ENCODE measurements at regions not wholly inside any gene's neighbourhood (a gene's known extent, or its start where the extent isn't known, plus 50 kb on each side); places are given as distances from the start of the nearest gene placed in this dataset.

DNA sequence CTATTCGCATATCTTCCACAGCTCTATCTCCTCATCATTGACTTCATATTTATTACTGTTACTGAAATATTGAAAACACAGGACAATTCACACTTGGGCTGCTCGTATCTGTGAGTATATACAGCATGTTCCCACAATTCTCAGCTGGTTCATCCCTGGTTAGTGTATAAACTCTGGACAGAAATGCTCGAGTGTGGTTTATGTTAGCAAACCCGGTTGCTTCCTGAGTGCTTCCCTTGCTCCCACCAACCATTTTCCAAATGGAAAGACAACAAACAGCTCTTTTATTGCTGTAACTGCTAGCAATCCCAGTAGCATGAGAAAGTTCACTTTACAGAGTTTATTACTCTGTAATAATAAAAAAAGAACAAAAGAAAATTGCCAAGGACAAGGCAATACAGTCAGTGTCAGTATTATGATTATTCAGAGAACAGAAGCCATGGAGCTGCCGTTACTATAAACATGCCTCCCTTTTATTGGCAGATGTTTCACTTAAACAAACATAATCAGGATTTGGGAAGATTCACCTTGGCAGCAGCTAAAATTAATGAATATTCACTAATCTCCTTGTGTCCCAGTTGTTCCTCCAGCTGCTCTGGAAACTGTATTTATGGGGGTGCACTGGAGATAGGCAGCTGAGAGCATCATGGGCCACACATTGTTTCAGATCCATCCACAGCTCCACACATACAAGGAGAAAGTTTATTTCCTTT lies 134.1 kb upstream of the GUCY1A1 start:
- H3K27me3 ChIP-seq (ENCODE audit: insufficient read depth, low read length), result no peaks in the 10 kb centered on the region
- no peak overlapping the region for H3K27ac ChIP-seq (ENCODE audit: low read depth, low read length)
- no peaks in the 10 kb centered on the region for H3K79me2 ChIP-seq (ENCODE audit: control insufficient read depth, insufficient read depth, low read length, unreplicated experiment)
- no peak overlapping the region for H3K4me3 ChIP-seq (ENCODE audit: low read depth, low read length)
- H2AFZ ChIP-seq (ENCODE audit: low read length, unreplicated experiment), result no peak overlapping the region
- no peaks in the 10 kb centered on the region for H3K36me3 ChIP-seq (ENCODE audit: insufficient read depth, low read length)
- no peaks in the 10 kb centered on the region for H3K4me1 ChIP-seq (ENCODE audit: control insufficient read depth, insufficient read depth, low read length, unreplicated experiment)

DNA sequence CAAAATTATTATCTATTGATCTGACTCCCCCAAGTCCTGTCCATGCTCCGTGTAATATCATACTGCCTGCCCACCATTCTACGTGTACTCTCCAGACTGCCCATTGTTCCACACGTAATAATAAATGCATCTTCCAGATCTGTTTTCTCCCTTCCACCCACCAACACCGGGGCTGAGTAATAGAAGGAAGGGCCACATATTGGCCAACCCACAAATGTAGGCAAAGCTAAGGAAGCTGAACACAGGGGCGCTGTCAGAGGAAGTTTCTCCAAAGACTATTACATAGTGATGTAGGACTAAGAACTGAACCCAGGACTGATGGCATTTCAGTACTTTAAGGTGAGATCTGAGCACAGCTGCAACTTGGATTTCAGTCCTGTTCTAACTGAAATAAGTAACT lies 135.8 kb upstream of the GUCY1A1 start:
- Histone ChIP-seq H3K27me3 (ENCODE audit: insufficient read depth, low read length) (no peaks in the 10 kb centered on the region), H3K4me3 (ENCODE audit: low read depth, low read length) (no peak overlapping the region), H3K27ac (ENCODE audit: low read depth, low read length) (no peak overlapping the region), H3K4me1 (ENCODE audit: control insufficient read depth, insufficient read depth, low read length, unreplicated experiment) (no peaks in the 10 kb centered on the region), H2AFZ (ENCODE audit: low read length, unreplicated experiment) (no peak overlapping the region), H3K79me2 (ENCODE audit: control insufficient read depth, insufficient read depth, low read length, unreplicated experiment) (no peaks in the 10 kb centered on the region), H3K36me3 (ENCODE audit: insufficient read depth, low read length) (no peaks in the 10 kb centered on the region)

DNA sequence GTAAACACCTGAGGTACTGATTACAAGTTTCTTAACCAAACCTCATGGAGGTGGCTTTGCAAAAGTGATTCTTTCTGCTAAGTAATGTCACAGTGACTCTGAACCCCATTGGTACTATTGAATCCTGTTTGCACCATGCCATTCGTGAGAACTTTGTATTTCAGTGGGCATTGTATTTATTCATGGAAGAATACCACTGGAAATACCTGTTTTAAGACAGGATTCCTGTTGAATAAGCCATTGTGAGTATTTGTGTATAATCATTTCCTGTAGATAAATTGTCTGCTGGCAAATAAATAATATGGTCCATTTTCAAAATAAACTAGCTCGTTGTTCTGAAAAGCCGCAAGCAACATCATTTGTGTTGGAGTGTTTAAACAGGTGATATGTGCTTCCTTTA lies 136.4 kb upstream of the GUCY1A1 start:
- H3K79me2 ChIP-seq (ENCODE audit: control insufficient read depth, insufficient read depth, low read length, unreplicated experiment), result no peaks in the 10 kb centered on the region
- H2AFZ ChIP-seq (ENCODE audit: low read length, unreplicated experiment), result no peak overlapping the region
- no peak overlapping the region for H3K4me3 ChIP-seq (ENCODE audit: low read depth, low read length)
- no peak overlapping the region for H3K27ac ChIP-seq (ENCODE audit: low read depth, low read length)
- no peaks in the 10 kb centered on the region for H3K27me3 ChIP-seq (ENCODE audit: insufficient read depth, low read length)
- no peaks in the 10 kb centered on the region for H3K4me1 ChIP-seq (ENCODE audit: control insufficient read depth, insufficient read depth, low read length, unreplicated experiment)
- no peaks in the 10 kb centered on the region for H3K36me3 ChIP-seq (ENCODE audit: insufficient read depth, low read length)

DNA sequence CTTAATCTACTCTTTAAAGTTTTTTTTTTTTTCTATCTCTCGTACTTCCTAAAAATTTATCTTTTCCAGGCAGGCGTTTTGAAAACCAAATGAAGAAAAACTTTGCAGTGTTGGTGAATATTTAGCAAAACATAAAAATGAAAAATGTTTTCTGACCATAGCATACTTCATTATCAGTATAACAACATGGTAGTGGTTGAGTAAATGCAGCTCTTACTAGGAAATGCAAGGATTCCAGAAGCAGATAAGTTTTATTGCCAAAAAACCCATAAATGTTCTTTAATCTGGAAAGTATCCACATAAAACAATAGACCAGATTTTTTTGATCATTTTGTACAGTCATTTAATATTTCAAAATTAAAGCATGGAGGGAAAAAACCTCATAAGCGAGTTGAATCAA lies 136.9 kb upstream of the GUCY1A1 start:
- Histone ChIP-seq H3K27me3 (ENCODE audit: insufficient read depth, low read length) (no peaks in the 10 kb centered on the region), H3K4me1 (ENCODE audit: control insufficient read depth, insufficient read depth, low read length, unreplicated experiment) (no peaks in the 10 kb centered on the region), H2AFZ (ENCODE audit: low read length, unreplicated experiment) (no peak overlapping the region), H3K36me3 (ENCODE audit: insufficient read depth, low read length) (no peaks in the 10 kb centered on the region), H3K4me3 (ENCODE audit: low read depth, low read length) (no peak overlapping the region), H3K79me2 (ENCODE audit: control insufficient read depth, insufficient read depth, low read length, unreplicated experiment) (no peaks in the 10 kb centered on the region), H3K27ac (ENCODE audit: low read depth, low read length) (no peak overlapping the region)

DNA sequence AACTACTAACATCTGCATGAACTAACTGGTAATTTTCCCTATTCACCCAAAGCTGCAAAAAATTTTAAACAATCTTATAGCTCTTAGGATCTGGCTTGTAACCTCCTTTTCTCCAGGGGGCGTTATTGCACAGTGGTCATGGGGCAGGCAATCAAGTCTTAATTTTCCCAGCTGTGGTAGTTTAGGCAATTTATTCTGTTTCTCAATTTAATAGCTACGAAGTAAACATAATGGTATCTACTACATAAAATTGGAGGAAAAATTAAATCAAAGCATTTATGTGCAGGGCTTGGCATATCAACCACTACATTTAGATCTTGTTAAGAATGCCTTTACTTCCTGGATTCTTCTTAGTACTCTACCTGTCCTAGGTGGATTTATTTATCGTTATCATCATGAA lies 137.4 kb upstream of the GUCY1A1 start:
- H2AFZ ChIP-seq (ENCODE audit: low read length, unreplicated experiment), result no peak overlapping the region
- H3K79me2 ChIP-seq (ENCODE audit: control insufficient read depth, insufficient read depth, low read length, unreplicated experiment), result no peaks in the 10 kb centered on the region
- no peaks in the 10 kb centered on the region for H3K36me3 ChIP-seq (ENCODE audit: insufficient read depth, low read length)
- no peak overlapping the region for H3K4me3 ChIP-seq (ENCODE audit: low read depth, low read length)
- H3K27me3 ChIP-seq (ENCODE audit: insufficient read depth, low read length), result no peaks in the 10 kb centered on the region
- no peak overlapping the region for H3K27ac ChIP-seq (ENCODE audit: low read depth, low read length)
- H3K4me1 ChIP-seq (ENCODE audit: control insufficient read depth, insufficient read depth, low read length, unreplicated experiment), result no peaks in the 10 kb centered on the region

DNA sequence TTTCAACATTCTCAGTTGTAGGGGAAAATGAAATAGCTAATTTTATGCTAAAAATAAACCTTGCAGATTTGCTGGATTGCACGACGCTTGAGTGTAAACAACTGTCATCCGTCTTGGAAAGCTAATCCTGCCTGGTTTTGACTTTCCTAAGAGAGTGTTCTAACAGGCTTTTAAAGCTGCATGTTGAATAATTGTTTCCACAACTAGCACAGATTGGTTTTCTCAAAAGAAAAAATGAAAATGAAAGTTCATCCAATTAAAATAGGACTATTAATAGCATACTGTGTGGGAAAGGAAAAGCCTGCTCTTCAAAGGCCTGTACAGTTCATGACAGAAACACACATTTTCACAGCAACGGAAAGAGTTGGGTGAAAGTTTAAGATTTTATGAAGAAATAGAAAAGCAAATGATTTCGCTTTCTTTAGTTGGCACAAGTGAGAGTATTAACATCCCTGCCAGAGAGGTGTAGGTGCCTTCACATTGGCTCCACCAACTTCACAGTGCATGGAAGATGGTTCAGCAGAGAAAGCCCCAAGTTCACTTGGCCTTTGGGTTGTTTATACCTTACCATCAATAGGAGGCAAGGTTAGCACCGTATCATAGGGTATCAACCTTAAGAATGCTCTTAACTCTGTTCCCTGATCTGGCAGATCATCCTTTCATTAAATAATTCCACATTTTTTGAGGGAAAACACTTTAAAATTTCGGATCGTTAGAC lies 140.0 kb upstream of the GUCY1A1 start:
- Histone ChIP-seq H3K4me3 (ENCODE audit: low read depth, low read length) (no peak overlapping the region), H3K27me3 (ENCODE audit: insufficient read depth, low read length) (no peaks in the 10 kb centered on the region), H3K36me3 (ENCODE audit: insufficient read depth, low read length) (no peaks in the 10 kb centered on the region), H3K79me2 (ENCODE audit: control insufficient read depth, insufficient read depth, low read length, unreplicated experiment) (no peaks in the 10 kb centered on the region), H3K27ac (ENCODE audit: low read depth, low read length) (no peak overlapping the region), H3K4me1 (ENCODE audit: control insufficient read depth, insufficient read depth, low read length, unreplicated experiment) (no peaks in the 10 kb centered on the region), H2AFZ (ENCODE audit: low read length, unreplicated experiment) (peak overlapping the region; percentile 61)

DNA sequence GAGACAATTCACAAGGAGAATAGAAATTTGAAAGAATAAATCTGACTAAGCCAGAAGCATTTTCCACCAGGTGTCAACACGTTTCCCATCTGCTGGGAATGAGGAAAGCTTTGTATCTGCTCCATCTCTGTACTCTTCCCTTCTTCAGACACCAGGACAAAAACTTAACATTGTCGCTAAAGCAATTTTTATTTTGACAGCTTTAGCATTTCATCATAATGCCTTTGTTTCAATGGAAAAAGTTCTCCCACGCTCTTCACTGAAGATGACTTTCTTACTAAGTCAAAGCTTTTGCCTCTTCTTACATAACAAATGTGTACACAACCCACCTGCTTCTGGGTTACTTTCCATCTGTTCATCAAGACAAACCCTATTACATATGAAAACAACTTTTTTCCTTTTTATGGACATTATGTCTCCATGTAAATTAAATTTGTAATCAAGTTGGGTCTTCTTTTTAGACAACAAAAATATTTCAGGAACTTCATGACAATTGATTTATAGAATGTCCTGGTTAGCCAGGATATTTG lies 141.7 kb upstream of the GUCY1A1 start:
- Histone ChIP-seq H3K27ac (ENCODE audit: low read depth, low read length) (no peak overlapping the region), H3K79me2 (ENCODE audit: control insufficient read depth, insufficient read depth, low read length, unreplicated experiment) (no peaks in the 10 kb centered on the region), H2AFZ (ENCODE audit: low read length, unreplicated experiment) (no peak overlapping the region), H3K36me3 (ENCODE audit: insufficient read depth, low read length) (no peaks in the 10 kb centered on the region), H3K27me3 (ENCODE audit: insufficient read depth, low read length) (no peaks in the 10 kb centered on the region), H3K4me1 (ENCODE audit: control insufficient read depth, insufficient read depth, low read length, unreplicated experiment) (no peaks in the 10 kb centered on the region), H3K4me3 (ENCODE audit: low read depth, low read length) (no peak overlapping the region)

DNA sequence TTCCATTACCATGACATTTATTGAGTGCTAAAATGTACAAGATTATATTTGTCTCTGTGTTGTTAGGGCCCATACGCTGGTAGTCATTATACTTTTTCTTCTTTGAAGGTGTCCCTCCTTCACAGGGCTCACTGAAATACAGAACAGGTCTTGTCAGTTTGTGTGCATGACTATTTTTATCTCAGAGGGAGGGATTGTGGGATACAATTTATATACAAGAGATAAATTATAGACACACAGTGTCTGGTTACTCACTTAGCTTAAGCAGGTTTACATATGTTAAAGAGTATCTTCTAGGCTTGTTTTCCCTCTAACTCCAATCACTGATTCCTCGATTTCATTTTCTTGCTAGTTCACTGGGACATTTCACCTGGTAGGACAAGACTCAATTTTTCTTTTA lies 143.3 kb upstream of the GUCY1A1 start:
- Histone ChIP-seq H3K4me3 (ENCODE audit: low read depth, low read length) (no peak overlapping the region), H3K27ac (ENCODE audit: low read depth, low read length) (no peak overlapping the region), H3K79me2 (ENCODE audit: control insufficient read depth, insufficient read depth, low read length, unreplicated experiment) (no peaks in the 10 kb centered on the region), H3K27me3 (ENCODE audit: insufficient read depth, low read length) (no peaks in the 10 kb centered on the region), H3K36me3 (ENCODE audit: insufficient read depth, low read length) (no peaks in the 10 kb centered on the region), H2AFZ (ENCODE audit: low read length, unreplicated experiment) (no peak overlapping the region), H3K4me1 (ENCODE audit: control insufficient read depth, insufficient read depth, low read length, unreplicated experiment) (no peaks in the 10 kb centered on the region)

DNA sequence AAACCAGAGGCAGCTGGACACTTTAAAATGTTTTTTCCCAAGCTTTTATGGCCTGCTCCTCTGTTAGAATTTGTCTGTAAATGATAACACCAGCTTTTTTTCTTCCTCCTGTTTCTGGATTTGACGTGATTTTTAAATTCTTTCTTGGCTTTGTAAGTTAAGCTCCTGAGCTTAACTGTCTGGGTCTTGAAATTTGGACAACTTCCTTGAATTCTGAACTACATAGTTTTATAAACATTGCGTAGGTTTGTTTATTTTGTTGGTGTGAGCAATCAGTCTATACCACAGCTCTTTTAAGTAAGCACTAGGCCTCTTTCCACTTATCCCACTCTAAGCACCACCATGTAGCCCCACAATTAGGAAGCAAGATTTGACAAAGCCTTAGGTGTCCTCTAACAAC lies 144.4 kb upstream of the GUCY1A1 start:
- Histone ChIP-seq H3K27ac (ENCODE audit: low read depth, low read length) (no peak overlapping the region), H3K4me3 (ENCODE audit: low read depth, low read length) (no peak overlapping the region), H3K27me3 (ENCODE audit: insufficient read depth, low read length) (no peaks in the 10 kb centered on the region), H2AFZ (ENCODE audit: low read length, unreplicated experiment) (no peak overlapping the region), H3K4me1 (ENCODE audit: control insufficient read depth, insufficient read depth, low read length, unreplicated experiment) (no peaks in the 10 kb centered on the region), H3K79me2 (ENCODE audit: control insufficient read depth, insufficient read depth, low read length, unreplicated experiment) (no peaks in the 10 kb centered on the region), H3K36me3 (ENCODE audit: insufficient read depth, low read length) (no peaks in the 10 kb centered on the region)

DNA sequence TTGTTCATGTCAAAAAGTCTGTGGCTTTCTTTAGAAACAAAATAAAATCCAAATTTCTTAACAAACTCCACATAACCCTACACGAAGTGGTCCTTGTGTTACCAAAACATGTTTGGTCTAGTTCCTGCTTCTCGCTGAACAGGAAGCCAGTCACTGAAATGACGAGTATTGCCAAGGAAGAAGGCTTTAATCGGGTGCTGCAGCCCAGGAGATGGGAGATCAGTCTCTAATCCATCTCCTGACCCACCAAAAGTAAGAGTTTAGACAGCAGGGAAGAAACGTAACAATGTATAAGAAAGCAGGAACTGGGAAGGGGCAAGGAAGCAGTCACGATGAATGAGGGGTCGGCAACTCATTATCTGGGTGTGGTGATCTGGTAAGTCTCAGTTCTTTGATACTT lies 144.6 kb upstream of the MAP9 start:
- no peak overlapping the region for H3K27ac ChIP-seq (ENCODE audit: low read depth, low read length)
- H3K36me3 ChIP-seq (ENCODE audit: insufficient read depth, low read length), result no peaks in the 10 kb centered on the region
- no peaks in the 10 kb centered on the region for H3K27me3 ChIP-seq (ENCODE audit: insufficient read depth, low read length)
- H3K4me1 ChIP-seq (ENCODE audit: control insufficient read depth, insufficient read depth, low read length, unreplicated experiment), result no peaks in the 10 kb centered on the region
- no peak overlapping the region for H3K4me3 ChIP-seq (ENCODE audit: low read depth, low read length)
- no peaks in the 10 kb centered on the region for H3K79me2 ChIP-seq (ENCODE audit: control insufficient read depth, insufficient read depth, low read length, unreplicated experiment)
- H2AFZ ChIP-seq (ENCODE audit: low read length, unreplicated experiment), result no peak overlapping the region

Measured in ACC112 (cell line).